SK-N-MC (cell line): ENCODE measurements at regions not wholly inside any gene's neighbourhood (a gene's known extent, or its start where the extent isn't known, plus 50 kb on each side); places are given as distances from the start of the nearest gene placed in this dataset.

Source experiments
- DNase-seq: peaks from one replicate; pipeline ENCODE4 v3.0.0-alpha.2; 2011; ENCODE audit warnings: low read depth, low spot score
- H3K27ac ChIP-seq: fragments of 200-600 bp; sonication (generic); 2 replicates; pipeline ENCODE4 v1.5.1; 2016; ENCODE audit warnings: mixed run types
- H3K36me3 ChIP-seq: fragments of 200-600 bp; sonication (generic); 2 replicates; pipeline ENCODE4 v1.6.1; 2017; ENCODE audit warnings: antibody characterized with exemption, low read length, mixed read lengths; ENCODE audit not compliant: insufficient read depth
- H3K4me3 ChIP-seq: fragments of 200-600 bp; sonication (generic); 2 replicates; pipeline ENCODE4 v1.5.1; 2016
- H3K9ac ChIP-seq: fragments of 200-600 bp; sonication (generic); 2 replicates; pipeline ENCODE4 v1.8.0; 2017; ENCODE audit warnings: mixed run types, mixed read lengths; ENCODE audit not compliant: insufficient read length
- H3K9me3 ChIP-seq: fragments of 200-600 bp; sonication (generic); 2 replicates; pipeline ENCODE4 v1.6.1; 2017; ENCODE audit warnings: low read depth, mild to moderate bottlenecking, antibody characterized with exemption, low read length, moderate library complexity, mixed read lengths
- EZH2 ChIP-seq: fragments of 200-600 bp; sonication (generic); IDR thresholded peaks from one replicate; pipeline ENCODE4 v1.6.1; 2017; ENCODE audit warnings: antibody characterized with exemption
- FOXP2 ChIP-seq: optimal IDR thresholded peaks from 2 replicates; pipeline ENCODE3; 2011; ENCODE audit warnings: mild to moderate bottlenecking, moderate library complexity; ENCODE audit not compliant: insufficient read depth; ENCODE audit errors: extremely low read length, control extremely low read depth
- POLR2AphosphoS5 ChIP-seq: IDR thresholded peaks from 2 replicates; pipeline ENCODE4 v1.6.1; 2012; ENCODE audit warnings: mild to moderate bottlenecking, low read depth, low read length, borderline replicate concordance

DNA sequence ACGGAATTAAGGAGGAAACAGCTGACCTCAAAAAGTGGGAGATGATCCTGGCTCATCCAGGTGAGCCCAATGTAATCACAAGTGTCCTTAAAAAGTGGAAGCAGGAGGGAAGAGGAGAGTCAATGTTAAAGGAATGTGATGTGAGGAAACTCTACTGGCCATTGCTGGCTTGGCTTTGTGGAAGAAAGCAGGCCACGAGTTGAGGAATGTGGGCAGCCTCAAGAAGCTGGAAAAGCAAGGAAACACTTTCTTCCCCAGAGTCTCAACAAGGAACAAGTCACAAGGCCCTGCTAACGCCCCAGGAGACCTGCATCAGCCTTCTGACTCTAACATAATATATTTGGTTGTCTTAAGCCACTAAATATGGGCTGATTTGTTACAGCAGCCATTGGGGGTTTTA lies 252.8 kb downstream of the PSAT1 start:
- no peak for DNase-seq

DNA sequence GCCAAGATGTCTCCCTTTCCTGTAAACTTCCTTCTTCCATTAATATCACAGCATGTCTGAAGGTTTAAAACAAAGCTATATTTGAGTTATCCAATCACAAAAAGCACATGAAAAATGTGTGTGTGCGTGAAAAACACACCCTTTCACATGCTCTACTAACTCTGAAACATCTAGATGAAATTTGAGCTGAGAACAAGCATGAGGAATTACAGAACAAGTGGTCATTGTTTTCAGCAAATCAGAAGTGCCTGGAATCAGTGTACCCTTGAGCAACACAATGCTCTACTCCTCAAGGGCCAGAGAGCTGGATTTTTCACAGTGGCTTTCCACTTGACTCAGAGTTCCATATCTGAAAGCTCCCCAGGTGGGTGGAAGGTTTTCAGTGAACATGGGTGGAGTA lies 255.9 kb downstream of the PSAT1 start:
- Histone ChIP-seq H3K36me3 (no peaks in the 10 kb centered on the region), H3K4me3 (no peak overlapping the region), H3K27ac (no peak overlapping the region), H3K9ac (no peak overlapping the region), H3K9me3 (no peaks in the 10 kb centered on the region)
- TF ChIP-seq POLR2AphosphoS5: no peak
- TF ChIP-seq EZH2: no peak
- no peak for TF ChIP-seq FOXP2
- DNase-seq: no peak

More for the DNA sequence above, 252.8 kb downstream of the PSAT1 start:
- Histone ChIP-seq H3K27ac (no peak overlapping the region), H3K9ac (no peak overlapping the region), H3K36me3 (no peaks in the 10 kb centered on the region), H3K9me3 (no peaks in the 10 kb centered on the region), H3K4me3 (no peak overlapping the region)
- TF ChIP-seq POLR2AphosphoS5 (no peak), EZH2 (no peak), FOXP2 (no peak)

DNA sequence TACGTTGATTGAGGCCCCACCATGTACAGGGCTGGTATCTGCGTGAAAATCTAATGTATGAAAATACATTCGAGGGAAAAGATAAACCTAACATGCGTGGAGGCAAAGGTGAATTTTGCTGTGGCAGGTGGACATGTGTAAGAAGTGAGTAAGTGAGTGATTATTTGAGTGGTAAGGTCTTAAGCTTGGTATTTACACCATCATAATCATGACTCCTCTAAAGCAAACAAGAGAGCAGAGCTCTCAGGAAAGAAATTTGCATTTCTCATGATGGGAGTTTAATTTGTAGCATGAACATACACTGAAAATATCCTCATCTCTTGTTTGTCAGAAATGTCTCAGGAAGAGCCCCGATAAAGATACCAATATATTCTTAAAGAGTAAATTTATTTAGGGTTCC lies 260.6 kb downstream of the PSAT1 start:
- no peak overlapping the region for H3K27ac ChIP-seq
- DNase-seq: no peak
- no peak overlapping the region for H3K9ac ChIP-seq
- H3K9me3 ChIP-seq: no peaks in the 10 kb centered on the region
- TF ChIP-seq POLR2AphosphoS5 (no peak), FOXP2 (no peak), EZH2 (no peak)
- H3K36me3 ChIP-seq: no peaks in the 10 kb centered on the region
- H3K4me3 ChIP-seq: no peak overlapping the region

DNA sequence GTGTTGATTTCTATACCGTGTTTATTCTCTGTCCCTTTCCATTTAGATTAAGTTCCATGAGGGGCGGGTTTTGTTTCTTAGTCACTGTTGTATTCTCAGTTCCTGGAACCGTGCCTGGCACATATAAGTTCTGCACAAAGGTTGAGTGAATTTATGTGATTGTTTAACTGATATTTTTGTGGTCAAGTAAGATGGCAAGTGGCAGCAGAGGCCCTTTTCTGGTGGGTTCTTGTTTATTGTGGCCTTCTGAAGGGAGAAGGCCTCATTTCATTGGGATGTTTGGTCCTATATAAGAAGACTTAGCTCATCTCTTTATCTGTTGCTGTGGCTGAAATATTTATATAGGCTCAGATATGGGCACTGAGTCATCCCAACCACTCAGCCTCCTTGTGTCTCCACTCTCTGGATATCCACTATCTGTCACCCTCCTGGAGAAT lies 262.5 kb downstream of the PSAT1 start:
- H3K9ac ChIP-seq: no peak overlapping the region
- H3K36me3 ChIP-seq: no peaks in the 10 kb centered on the region
- H3K4me3 ChIP-seq: no peak overlapping the region
- H3K27ac ChIP-seq: no peak overlapping the region
- no peak for DNase-seq
- TF ChIP-seq FOXP2 (no peak), EZH2 (no peak), POLR2AphosphoS5 (no peak)
- no peaks in the 10 kb centered on the region for H3K9me3 ChIP-seq

DNA sequence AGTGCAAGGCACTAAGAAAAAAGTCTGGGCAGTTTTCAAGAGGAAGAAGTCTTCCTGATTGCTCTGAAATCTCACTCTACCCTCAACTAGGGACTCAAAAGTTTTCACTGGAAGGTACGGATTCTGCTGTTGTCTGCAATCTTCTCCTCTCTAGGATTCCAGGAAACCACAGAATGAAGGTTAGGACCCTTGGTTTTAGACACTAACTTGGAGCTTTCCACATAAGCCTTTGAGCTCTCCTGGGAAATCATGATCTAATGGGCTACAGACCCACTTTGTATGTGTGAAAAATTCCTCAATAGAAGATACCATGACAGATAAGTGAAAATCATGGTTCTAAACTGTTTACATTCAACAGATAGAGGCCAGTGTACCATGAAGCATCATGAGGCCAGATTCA lies 265.1 kb downstream of the PSAT1 start:
- H3K9me3 ChIP-seq: no peaks in the 10 kb centered on the region
- no peaks in the 10 kb centered on the region for H3K36me3 ChIP-seq
- no peak for DNase-seq
- TF ChIP-seq POLR2AphosphoS5 (no peak), EZH2 (no peak), FOXP2 (no peak)
- H3K4me3 ChIP-seq: no peak overlapping the region
- H3K27ac ChIP-seq: no peak overlapping the region
- H3K9ac ChIP-seq: no peak overlapping the region

DNA sequence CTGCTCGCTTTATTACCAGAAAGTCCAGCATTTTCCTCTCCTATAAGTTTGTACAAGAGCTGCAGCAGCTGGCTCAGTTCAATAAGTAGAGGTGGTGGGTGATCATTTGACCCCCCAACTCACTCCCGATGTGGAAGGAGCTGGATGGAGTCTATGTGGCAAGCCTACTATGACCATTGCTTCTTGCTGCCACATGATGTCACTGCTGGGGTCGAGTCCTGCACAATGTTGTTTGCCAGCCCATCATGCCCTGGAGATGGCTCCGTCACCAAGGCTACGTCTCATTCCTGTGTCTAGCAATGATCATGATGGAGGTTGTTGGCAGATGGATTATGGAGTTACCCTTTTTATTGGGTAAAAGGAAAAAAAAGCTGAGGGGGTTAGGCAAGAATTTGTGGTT lies 266.3 kb downstream of the PSAT1 start:
- DNase-seq: no peak
- TF ChIP-seq EZH2: no peak
- no peak for TF ChIP-seq FOXP2
- TF ChIP-seq POLR2AphosphoS5: no peak
- H3K27ac ChIP-seq: no peak overlapping the region

DNA sequence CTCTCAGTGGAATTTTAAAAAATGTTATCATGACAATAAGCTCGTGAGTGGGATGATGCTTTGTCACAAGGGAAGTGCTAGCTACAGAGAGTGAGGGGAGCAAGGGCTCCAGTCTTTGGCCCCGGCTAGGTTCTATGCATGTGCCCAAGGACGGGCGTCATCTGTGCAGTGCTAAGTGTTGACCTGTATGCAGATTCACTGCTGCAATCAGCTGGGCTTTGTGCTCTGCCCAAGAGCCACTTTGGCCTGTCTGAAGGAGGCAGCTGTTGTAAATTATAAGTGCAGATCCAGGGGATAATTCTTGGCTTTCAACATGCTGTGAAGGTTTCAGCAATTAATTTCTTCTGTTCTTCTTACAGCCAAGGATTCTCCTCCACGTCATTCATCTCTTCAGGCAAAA lies 268.6 kb downstream of the PSAT1 start:
- TF ChIP-seq FOXP2 (no peak), EZH2 (no peak), POLR2AphosphoS5 (no peak)
- DNase-seq: no peak
- H3K36me3 ChIP-seq: no peaks in the 10 kb centered on the region
- H3K27ac ChIP-seq: no peak overlapping the region
- no peak overlapping the region for H3K4me3 ChIP-seq
- H3K9ac ChIP-seq: no peak overlapping the region
- H3K9me3 ChIP-seq: no peaks in the 10 kb centered on the region

More for the DNA sequence above, 266.3 kb downstream of the PSAT1 start:
- H3K36me3 ChIP-seq: no peaks in the 10 kb centered on the region
- no peak overlapping the region for H3K9ac ChIP-seq
- no peaks in the 10 kb centered on the region for H3K9me3 ChIP-seq
- H3K4me3 ChIP-seq: no peak overlapping the region

DNA sequence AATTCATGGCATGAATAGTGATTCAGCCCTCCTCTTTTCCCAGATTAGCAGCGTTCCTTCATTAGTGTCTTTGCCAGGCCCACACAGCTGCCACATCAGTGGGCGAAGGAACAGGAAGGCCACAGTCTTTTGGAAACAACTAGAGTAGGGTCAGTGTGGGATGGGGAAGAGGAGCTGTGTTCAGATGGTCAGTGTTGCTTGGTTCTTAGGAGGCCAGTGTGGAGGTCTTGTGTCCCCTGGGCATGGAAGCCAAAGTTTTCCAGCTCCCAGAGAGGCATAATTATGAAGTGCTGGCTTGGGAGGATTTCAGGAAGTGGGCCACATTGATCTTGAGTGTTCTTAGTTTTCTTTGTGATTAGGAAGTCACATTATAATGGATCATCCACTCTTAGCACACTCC lies 269.6 kb downstream of the PSAT1 start:
- no peak overlapping the region for H3K4me3 ChIP-seq
- TF ChIP-seq EZH2: no peak
- no peak overlapping the region for H3K9ac ChIP-seq
- H3K9me3 ChIP-seq: no peaks in the 10 kb centered on the region
- no peak overlapping the region for H3K27ac ChIP-seq
- H3K36me3 ChIP-seq: no peaks in the 10 kb centered on the region
- no peak for DNase-seq

DNA sequence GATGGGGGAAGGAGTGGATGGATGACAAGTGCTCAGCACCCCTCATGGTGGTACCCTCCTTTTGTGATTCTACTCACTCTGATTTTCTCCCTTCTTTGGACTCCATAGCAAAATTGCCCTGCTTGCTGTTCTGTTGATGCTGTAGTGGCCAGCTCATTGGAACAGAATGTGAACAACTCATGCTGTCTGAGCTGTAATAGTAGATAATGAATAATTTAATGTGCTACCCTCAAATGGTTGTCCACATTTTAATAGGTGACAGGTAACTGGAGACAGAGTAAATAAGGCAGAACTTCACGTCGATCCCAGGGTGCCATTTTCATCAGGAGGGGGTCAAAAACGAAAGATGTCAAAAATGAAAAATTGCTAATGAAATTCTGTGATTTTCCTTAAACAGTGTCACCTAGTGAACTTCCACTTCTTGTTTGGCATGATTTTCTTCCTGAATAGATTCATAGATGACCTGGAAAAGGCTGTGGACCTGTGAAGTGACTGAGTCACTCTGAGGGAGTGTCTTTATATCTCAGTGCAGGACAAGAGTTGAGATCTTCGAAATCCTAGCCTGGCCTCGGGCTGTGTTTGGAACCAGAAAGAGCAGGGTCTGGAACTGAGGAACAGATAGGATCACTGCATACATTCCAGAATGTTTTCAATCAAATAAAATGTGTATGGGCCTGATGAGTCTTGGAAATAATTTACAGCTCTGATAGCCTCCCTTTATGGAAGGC lies 270.2 kb downstream of the PSAT1 start:
- H3K9ac ChIP-seq: no peak overlapping the region
- H3K36me3 ChIP-seq: no peaks in the 10 kb centered on the region
- DNase-seq: no peak
- H3K4me3 ChIP-seq: no peak overlapping the region
- no peak overlapping the region for H3K27ac ChIP-seq
- no peaks in the 10 kb centered on the region for H3K9me3 ChIP-seq
- TF ChIP-seq FOXP2 (no peak), EZH2 (no peak), POLR2AphosphoS5 (no peak)
